ENCODE measurements at regions not wholly inside any gene's neighbourhood (a gene's known extent, or its start where the extent isn't known, plus 50 kb on each side); places are given as distances from the start of the nearest gene placed in this dataset.

DNA sequence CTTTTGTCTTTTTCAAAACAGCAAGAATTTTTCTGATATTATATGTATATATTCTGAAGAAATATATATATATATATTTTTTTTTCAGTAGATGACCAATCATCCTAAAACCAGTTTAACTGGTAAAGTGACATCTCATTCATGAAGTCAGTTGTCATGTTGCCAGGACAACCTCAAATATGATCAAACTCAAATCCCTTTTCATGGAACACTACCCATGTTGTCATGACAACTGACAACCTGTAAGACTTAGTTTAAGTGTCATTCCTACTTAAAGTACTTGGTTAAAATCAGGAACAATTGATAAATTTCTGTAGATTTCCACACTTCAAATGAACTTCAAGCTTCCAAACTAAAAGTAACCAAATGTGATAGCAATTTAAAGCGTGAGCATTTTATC is 101.8 kb upstream of the ERBB4 start:
- Histone ChIP-seq H3K36me3 (no peaks in the 10 kb centered on the region), H3K27ac (no peak overlapping the region), H3K9me3 (no peaks in the 10 kb centered on the region), H3K27me3 (replicated peaks in 1 of 7) (peaks cover 0 to 7% (median 0%) of the 10 kb centered on the region in 7 donors), H3K4me1 (no peaks in the 10 kb centered on the region), H3K4me3 (no peak overlapping the region)
- WGBS, 5 donors = 77 to 84% (median 80%) methylated on average over 1 of the region's 1 CpG
- intact Hi-C loops (cut with DNase I; ENCODE audit: low total_unique reads) = no loop called here
- TF ChIP-seq POLR2AphosphoS5 (IDR thresholded peaks at IDR 0.05) (no peak), POLR2A (IDR thresholded peaks at IDR 0.05) (no peak)
- TF ChIP-seq, protein P1, sequence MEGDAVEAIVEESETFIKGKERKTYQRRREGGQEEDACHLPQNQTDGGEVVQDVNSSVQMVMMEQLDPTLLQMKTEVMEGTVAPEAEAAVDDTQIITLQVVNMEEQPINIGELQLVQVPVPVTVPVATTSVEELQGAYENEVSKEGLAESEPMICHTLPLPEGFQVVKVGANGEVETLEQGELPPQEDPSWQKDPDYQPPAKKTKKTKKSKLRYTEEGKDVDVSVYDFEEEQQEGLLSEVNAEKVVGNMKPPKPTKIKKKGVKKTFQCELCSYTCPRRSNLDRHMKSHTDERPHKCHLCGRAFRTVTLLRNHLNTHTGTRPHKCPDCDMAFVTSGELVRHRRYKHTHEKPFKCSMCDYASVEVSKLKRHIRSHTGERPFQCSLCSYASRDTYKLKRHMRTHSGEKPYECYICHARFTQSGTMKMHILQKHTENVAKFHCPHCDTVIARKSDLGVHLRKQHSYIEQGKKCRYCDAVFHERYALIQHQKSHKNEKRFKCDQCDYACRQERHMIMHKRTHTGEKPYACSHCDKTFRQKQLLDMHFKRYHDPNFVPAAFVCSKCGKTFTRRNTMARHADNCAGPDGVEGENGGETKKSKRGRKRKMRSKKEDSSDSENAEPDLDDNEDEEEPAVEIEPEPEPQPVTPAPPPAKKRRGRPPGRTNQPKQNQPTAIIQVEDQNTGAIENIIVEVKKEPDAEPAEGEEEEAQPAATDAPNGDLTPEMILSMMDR (IDR thresholded peaks at IDR 0.05 in 8 of 11, conservative IDR thresholded peaks at IDR 0.05 in 3 of 11) = no peak
- no peak for DNase-seq

DNA sequence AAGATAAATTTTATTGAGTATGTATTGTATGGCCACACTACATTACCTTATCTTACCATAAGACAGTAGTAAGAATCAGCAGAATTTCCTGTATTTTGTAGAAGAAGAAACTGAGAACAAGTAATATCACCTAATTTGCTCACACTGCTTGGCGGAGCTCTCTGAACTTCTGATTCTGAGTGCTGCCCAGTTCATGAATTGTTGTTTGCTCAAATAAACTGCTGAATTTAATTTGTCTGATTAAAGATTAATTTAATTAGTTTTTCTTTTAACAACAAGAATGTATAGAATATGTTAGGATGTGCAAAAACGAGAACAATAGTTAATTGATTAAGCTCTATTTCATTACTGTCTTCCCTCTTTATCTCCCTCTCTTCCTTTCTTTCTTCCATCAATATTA is 100.1 kb upstream of the ERBB4 start:
- H3K36me3 ChIP-seq = no peaks in the 10 kb centered on the region
- intact Hi-C loops (cut with DNase I; ENCODE audit: low total_unique reads) = no loop called here
- H3K27me3 ChIP-seq (replicated peaks in 1 of 7) = no peaks in the 10 kb centered on the region
- no peaks in the 10 kb centered on the region for H3K9me3 ChIP-seq
- no peak for TF ChIP-seq POLR2AphosphoS5 (IDR thresholded peaks at IDR 0.05)
- TF ChIP-seq, protein P1 (IDR thresholded peaks at IDR 0.05 in 8 of 11, conservative IDR thresholded peaks at IDR 0.05 in 3 of 11) = no peak
- no peak for TF ChIP-seq POLR2A (IDR thresholded peaks at IDR 0.05)
- no peak overlapping the region for H3K4me3 ChIP-seq
- no peak overlapping the region for H3K27ac ChIP-seq
- H3K4me1 ChIP-seq = no peaks in the 10 kb centered on the region
- 74 to 85% (median 78%) methylated on average over 2 of the region's 2 CpGs for whole genome bisulfite sequencing, 5 donors
- DNase-seq = no peak

DNA sequence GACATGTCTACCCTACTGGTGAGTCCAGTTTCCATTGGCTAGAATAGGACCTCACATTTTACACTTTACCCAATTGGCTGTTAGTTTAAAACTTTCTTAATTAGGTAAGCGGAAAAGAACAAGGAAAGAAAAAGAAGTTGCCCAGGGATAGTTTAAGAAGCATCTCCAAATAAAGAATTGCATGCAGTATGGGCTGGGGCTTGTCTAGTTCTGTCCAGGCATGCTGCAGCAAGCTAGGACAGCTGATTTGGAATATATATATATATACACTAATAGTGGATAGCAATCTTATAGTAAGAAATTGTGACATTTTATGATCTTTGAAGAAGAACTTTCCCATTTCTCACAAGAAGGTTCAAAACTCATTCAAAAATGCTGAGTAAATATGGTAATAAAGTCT is 90.0 kb upstream of the ERBB4 start:
- peaks cover 0 to 5% (median 0%) of the 10 kb centered on the region in 8 donors for H3K9me3 ChIP-seq
- intact Hi-C loops (cut with DNase I; ENCODE audit: low total_unique reads) = no loop called here
- no peak overlapping the region for H3K27ac ChIP-seq
- WGBS, 5 donors = 68 to 89% (median 76%) methylated on average over 1 of the region's 1 CpG
- no peaks in the 10 kb centered on the region for H3K27me3 ChIP-seq (replicated peaks in 1 of 7)
- no peaks in the 10 kb centered on the region for H3K36me3 ChIP-seq
- DNase-seq = no peak
- H3K4me3 ChIP-seq = no peak overlapping the region
- no peaks in the 10 kb centered on the region for H3K4me1 ChIP-seq
- TF ChIP-seq POLR2A (IDR thresholded peaks at IDR 0.05) (no peak), POLR2AphosphoS5 (IDR thresholded peaks at IDR 0.05) (no peak)
- TF ChIP-seq, protein P1 (IDR thresholded peaks at IDR 0.05 in 8 of 11, conservative IDR thresholded peaks at IDR 0.05 in 3 of 11) = no peak

DNA sequence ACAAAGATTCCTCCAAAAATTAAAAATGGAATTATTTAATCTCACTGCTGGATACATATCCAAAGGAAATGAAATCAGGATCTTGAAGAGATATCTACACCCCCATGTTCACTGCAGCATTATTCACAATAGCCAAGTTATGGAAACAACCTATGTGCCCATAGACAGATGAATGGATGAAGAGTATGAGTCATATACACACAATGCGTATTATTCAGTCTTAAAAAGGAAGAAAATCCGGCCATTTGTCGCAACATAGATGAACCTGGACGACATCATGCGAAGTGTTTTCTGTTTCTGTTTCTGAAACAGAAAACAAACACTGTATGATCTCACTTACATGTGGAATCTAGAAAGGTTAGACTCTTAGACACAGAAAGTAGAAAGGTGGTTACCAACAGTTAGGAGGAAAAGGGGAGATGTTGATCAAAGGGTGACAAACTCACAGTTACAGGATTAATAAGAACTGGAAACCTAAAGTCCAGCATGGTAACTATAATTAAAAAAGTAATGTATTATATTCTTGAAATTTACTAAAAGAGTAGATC is 87.8 kb upstream of the ERBB4 start:
- TF ChIP-seq POLR2AphosphoS5 (IDR thresholded peaks at IDR 0.05) = no peak
- TF ChIP-seq, protein P1 (IDR thresholded peaks at IDR 0.05 in 8 of 11, conservative IDR thresholded peaks at IDR 0.05 in 3 of 11) = no peak
- no peak for TF ChIP-seq POLR2A (IDR thresholded peaks at IDR 0.05)
- Histone ChIP-seq H3K27me3 (replicated peaks in 1 of 7) (no peaks in the 10 kb centered on the region), H3K9me3 (peaks cover 0 to 5% (median 0%) of the 10 kb centered on the region in 8 donors), H3K36me3 (no peaks in the 10 kb centered on the region), H3K4me1 (no peaks in the 10 kb centered on the region), H3K27ac (no peak overlapping the region), H3K4me3 (no peak overlapping the region)
- no peak for DNase-seq
- WGBS, 5 donors = 89 to 97% (median 91%) methylated on average over 5 of the region's 5 CpGs
- intact Hi-C loops (cut with DNase I; ENCODE audit: low total_unique reads) = no loop called here

All from spleen (tissue), 11 donors.